PFSK-1 (cell line): ENCODE measurements at regions not wholly inside any gene's neighbourhood (a gene's known extent, or its start where the extent isn't known, plus 50 kb on each side); places are given as distances from the start of the nearest gene placed in this dataset.

Source experiments
- FOXP2 ChIP-seq: optimal IDR thresholded peaks from 2 replicates; pipeline ENCODE3; 2011; ENCODE audit warnings: borderline replicate concordance, control low read depth, inconsistent platforms; ENCODE audit not compliant: insufficient read depth; ENCODE audit errors: extremely low read length, extremely low read depth
- POLR2AphosphoS5 ChIP-seq: IDR thresholded peaks from 2 replicates; pipeline ENCODE4 v1.6.1; 2012; ENCODE audit warnings: low read depth, mild to moderate bottlenecking, control low read depth, low read length, moderate library complexity
- REST ChIP-seq, 2 experiments: IDR thresholded peaks; 2 replicates each; pipeline versions ENCODE4 v1.6.1 to v1.8.0; 2011 to 2012; ENCODE audit warnings: low read depth in 2 of 2, low read length in 2 of 2, control low read depth in 1 of 2, inconsistent platforms in 1 of 2, mild to moderate bottlenecking in 1 of 2, moderate library complexity in 1 of 2; ENCODE audit not compliant: insufficient read depth in 1 of 2
- SIN3A ChIP-seq: IDR thresholded peaks from 2 replicates; pipeline ENCODE4 v1.6.1; 2012; ENCODE audit warnings: mild to moderate bottlenecking, low read length, moderate library complexity, borderline replicate concordance; ENCODE audit not compliant: insufficient read depth
- TAF1 ChIP-seq: IDR thresholded peaks from 2 replicates; pipeline ENCODE4 v1.6.1; 2012; ENCODE audit warnings: low read length, control low read depth, borderline replicate concordance; ENCODE audit not compliant: insufficient read depth

GRCh38 chr18:11541179-11541578 lies 68.2 kb upstream of the SLC35G4 start:
- TF ChIP-seq SIN3A (no peak), REST (IDR thresholded peaks at IDR 0.05; ENCODE audit: insufficient read depth in 1 of 2, low read depth in 2 of 2, low read length in 2 of 2) (no peak), POLR2AphosphoS5 (no peak), TAF1 (no peak), FOXP2 (no peak)

DNA sequence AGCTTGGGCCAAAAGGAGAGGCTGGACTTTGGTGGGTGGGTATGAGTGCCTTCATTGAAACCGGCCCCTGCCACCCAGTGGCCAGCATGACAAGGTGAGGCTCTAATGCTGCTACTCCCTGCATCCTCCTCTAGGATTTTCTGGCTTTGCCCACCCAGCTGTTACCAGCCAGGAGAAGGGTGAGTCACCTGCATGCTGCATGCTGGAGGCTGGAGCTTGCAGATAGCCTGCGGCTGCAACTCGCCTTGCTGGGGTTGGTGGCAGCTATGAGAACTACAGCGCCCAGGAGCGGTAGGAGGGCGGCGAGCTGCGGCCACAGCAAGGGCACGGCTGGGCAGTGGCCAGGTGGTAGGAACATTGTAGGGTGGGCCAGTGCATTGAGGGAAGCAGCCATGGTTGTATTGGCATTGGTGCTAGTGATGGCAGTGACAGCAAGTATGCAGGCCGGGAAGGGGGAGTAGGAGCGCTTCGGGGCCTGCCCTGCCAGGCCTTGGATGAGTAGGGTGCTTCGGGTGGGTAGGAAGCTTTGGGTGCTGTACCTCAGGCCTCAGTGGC lies 75.4 kb upstream of the SLC35G4 start:
- TF ChIP-seq SIN3A, result no peak
- no peak for TF ChIP-seq FOXP2
- no peak for TF ChIP-seq TAF1
- TF ChIP-seq REST (IDR thresholded peaks at IDR 0.05; ENCODE audit: insufficient read depth in 1 of 2, low read depth in 2 of 2, low read length in 2 of 2), result no peak
- no peak for TF ChIP-seq POLR2AphosphoS5

DNA sequence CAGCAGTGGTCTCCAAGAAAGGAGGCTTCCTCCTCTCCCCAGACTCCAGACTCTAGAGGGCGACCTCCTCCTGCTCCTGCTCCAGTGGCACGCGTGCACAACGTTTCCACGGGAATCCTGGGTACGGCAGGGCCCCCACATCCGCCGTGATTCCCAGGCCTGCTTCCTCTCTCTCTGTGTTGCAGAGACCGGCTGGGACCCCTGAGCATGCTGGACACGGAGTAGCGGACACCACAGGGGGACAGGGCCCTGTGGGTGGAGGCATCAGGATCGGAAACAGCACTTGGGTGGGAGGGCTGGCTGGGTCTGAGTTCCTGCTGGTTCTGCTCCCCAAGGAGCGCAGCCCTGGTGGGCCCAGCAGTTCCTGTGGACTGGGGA lies 75.9 kb upstream of the SLC35G4 start:
- no peak for TF ChIP-seq REST (IDR thresholded peaks at IDR 0.05; ENCODE audit: insufficient read depth in 1 of 2, low read depth in 2 of 2, low read length in 2 of 2)
- TF ChIP-seq TAF1, result no peak
- TF ChIP-seq SIN3A, result no peak
- TF ChIP-seq FOXP2, result no peak
- TF ChIP-seq POLR2AphosphoS5, result no peak

GRCh38 chr18:11532758-11533512 lies 76.5 kb upstream of the SLC35G4 start:
- TF ChIP-seq POLR2AphosphoS5 (no peak), TAF1 (no peak), SIN3A (no peak), FOXP2 (no peak), REST (IDR thresholded peaks at IDR 0.05; ENCODE audit: insufficient read depth in 1 of 2, low read depth in 2 of 2, low read length in 2 of 2) (no peak)
